ENCODE measurements at regions not wholly inside any gene's neighbourhood (a gene's known extent, or its start where the extent isn't known, plus 50 kb on each side); places are given as distances from the start of the nearest gene placed in this dataset.

GRCh38 chr1:193555662-193556441, 369.4 kb upstream of the B3GALT2 start:
- no peak for DNase-seq (ENCODE audit: low read depth in 2 of 3, low spot score in 1 of 3)

DNA sequence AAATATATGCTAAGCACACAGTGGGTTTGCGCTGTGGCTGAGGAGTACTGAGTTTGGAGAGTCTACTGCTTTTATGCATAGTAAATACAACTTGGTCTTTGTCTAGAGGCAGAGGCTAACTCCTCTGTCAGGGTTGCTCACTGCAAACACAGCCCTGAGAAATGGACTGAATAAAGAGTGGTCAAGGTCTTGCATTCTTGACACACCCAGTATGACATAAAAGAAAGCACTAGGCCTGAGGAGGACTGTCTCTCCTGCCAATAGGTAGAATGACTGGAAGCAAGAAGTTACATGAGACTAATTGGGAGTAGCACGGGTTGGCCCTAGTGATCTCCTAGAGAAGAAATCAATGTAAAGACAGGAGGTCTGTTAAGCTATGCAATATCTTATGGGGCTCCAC, 367.2 kb upstream of the B3GALT2 start:
- DNase-seq (ENCODE audit: low read depth in 2 of 3, low spot score in 1 of 3), result no peak

- DNase-seq (ENCODE audit: low read depth in 2 of 3, low spot score in 1 of 3), result no peak
Observed at GRCh38 chr1:193552274-193552673, 365.9 kb upstream of the B3GALT2 start.

GRCh38 chr1:193549081-193549480, 362.7 kb upstream of the B3GALT2 start:
- DNase-seq (ENCODE audit: low read depth in 2 of 3, low spot score in 1 of 3), result no peak

- DNase-seq (ENCODE audit: low read depth in 2 of 3, low spot score in 1 of 3), result no peak
Observed at GRCh38 chr1:193545171-193545570, 358.8 kb upstream of the B3GALT2 start.

GRCh38 chr1:193543259-193543658, 356.8 kb upstream of the B3GALT2 start:
- no peak for DNase-seq (ENCODE audit: low read depth in 2 of 3, low spot score in 1 of 3)

GRCh38 chr1:193542690-193543089, 356.3 kb upstream of the B3GALT2 start:
- DNase-seq (ENCODE audit: low read depth in 2 of 3, low spot score in 1 of 3), result no peak

- DNase-seq (ENCODE audit: low read depth in 2 of 3, low spot score in 1 of 3), result no peak
Observed at GRCh38 chr1:193540511-193540910, 354.1 kb upstream of the B3GALT2 start.

GRCh38 chr1:193539731-193540459, 353.5 kb upstream of the B3GALT2 start:
- DNase-seq (ENCODE audit: low read depth in 2 of 3, low spot score in 1 of 3), result no peak

DNA sequence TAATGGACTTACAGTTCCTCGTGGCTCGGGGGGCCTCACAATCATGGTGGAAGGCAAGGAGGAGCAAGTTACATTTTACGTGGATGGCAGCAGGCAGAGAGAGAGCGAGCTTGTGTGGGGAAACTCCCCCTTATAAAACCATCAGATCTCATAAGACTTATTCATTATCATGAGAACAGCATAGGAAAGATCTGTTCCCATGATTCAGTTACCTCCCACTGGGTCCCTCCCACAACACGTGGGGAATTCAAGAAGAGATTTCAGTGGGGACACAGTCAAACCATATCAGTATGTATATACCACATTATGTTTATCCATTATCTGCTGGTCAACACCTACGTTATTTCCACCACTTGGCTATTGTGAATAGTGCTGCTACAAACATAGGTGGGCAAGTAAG, 352.3 kb upstream of the B3GALT2 start:
- peak in 2 of 3 donors; percentile 16 to 39 for DNase-seq (ENCODE audit: low read depth in 2 of 3, low spot score in 1 of 3)

GRCh38 chr1:193538003-193538354, 351.6 kb upstream of the B3GALT2 start:
- DNase-seq (ENCODE audit: low read depth in 2 of 3, low spot score in 1 of 3), result no peak

DNA sequence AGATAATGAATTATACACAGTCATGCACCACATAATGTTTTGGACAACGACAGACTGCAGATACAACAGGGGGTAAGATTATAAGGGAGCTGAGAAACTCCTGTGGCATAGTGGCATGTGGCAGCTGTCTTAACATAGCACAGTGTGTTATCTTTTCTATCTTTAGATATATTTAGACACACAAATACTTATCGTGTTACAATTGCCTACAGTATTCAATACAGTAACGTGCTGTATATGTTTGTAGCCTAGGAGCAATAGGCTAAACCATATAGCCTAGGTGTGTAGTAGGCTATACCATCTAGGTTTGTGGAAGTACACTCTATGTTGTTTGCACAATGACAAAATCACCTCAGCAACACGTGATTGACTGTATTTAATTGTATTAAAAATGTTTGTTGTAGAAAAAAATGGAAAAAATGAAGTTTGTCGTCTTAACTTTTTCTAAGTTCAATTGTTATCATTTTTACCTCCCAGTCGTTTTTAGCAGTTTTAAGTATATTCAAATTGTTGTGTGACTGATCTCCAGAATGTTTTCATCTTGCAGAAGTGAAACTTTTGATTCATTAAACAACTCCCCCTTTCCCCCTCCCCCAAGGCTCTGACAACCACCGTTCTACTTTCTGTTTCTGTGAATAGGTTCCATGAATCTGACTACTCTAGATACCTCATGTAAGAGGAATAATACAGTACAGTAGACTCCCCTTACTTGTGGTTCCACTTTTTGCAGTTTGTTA, 351.0 kb upstream of the B3GALT2 start:
- DNase-seq (ENCODE audit: low read depth in 2 of 3, low spot score in 1 of 3), result peak; percentile 63 to 71 (median 67)

- no peak for DNase-seq (ENCODE audit: low read depth in 2 of 3, low spot score in 1 of 3)
Observed at GRCh38 chr1:193533853-193534252, 347.4 kb upstream of the B3GALT2 start.

GRCh38 chr1:193525917-193526710, 339.7 kb upstream of the B3GALT2 start:
- DNase-seq (ENCODE audit: low read depth in 2 of 3, low spot score in 1 of 3), result no peak

- DNase-seq (ENCODE audit: low read depth in 2 of 3, low spot score in 1 of 3), result no peak
Observed at GRCh38 chr1:193525411-193525810, 339.0 kb upstream of the B3GALT2 start.

DNA sequence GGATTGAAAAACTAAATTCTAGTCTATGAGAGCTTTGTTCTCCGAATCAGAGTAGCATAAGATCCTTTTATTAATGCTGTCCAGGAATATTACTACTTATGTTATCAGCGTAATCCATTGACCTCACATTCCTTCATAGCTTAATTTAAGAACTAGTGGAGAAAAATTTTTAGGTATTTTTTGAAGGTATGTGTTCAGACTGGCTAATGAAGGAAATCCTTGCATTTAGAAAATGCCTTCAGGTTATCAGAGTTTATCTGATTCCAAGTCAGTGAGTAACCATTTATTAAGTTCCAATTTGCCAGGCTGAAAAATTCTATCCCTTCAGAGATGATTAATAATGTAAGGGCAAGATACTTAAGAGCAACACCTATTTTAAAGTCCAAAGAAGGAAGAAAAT, 338.2 kb upstream of the B3GALT2 start:
- DNase-seq (ENCODE audit: low read depth in 2 of 3, low spot score in 1 of 3), result no peak

- no peak for DNase-seq (ENCODE audit: low read depth in 2 of 3, low spot score in 1 of 3)
Observed at GRCh38 chr1:193524021-193524420, 337.6 kb upstream of the B3GALT2 start.

GRCh38 chr1:193520472-193520871, 334.1 kb upstream of the B3GALT2 start:
- no peak for DNase-seq (ENCODE audit: low read depth in 2 of 3, low spot score in 1 of 3)

DNA sequence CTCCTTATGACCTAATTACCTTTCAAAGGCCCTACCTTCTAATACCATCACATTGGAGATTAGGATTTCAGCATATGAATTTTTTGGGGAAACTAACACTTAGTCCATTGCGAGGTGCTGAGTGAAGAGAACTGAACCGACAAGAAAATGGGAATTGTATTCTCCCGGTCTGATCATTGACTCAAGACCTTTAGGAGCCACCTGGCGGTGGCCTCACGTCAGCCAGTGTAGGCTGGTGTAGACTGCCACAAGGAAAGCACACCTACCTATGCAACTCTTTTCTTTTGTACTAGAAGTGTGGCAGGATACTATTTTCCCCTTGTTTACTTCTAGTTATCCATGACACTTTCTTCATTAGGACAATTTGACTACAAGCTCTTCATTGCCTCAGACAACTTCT, 333.5 kb upstream of the B3GALT2 start:
- DNase-seq (ENCODE audit: low read depth in 2 of 3, low spot score in 1 of 3), result no peak

- DNase-seq (ENCODE audit: low read depth in 2 of 3, low spot score in 1 of 3), result no peak
Observed at GRCh38 chr1:193516755-193517388, 330.5 kb upstream of the B3GALT2 start.

DNA sequence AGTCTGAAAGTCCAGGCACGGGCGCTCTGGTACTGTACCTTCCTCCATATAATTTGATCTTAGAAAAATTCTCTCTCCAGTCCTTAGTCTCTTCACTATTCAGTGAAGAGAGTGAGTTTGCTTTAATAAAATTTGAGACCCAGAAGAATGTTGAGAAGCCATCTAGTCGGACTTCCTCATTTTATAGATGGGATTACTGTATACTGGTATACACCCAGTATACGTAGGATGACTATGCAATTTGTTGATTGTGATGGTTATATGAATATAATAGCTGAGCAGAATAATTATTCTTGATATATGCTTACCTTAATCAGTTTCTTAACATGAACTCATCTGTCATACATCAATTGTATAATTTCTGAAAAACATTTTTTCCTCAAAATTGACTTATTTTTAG, 328.0 kb upstream of the B3GALT2 start:
- DNase-seq (ENCODE audit: low read depth in 2 of 3, low spot score in 1 of 3), result no peak

All from stimulated activated CD4-positive, alpha-beta T cell treated with anti-CD3 and anti-CD28 coated beads, Interleukin-12 subunit alpha, Interleukin-12 subunit beta, amount 100 ng/mL, for 48 hours (primary cell).